Progenitor cell of endocrine pancreas (in vitro differentiated cells): ENCODE measurements at regions not wholly inside any gene's neighbourhood (a gene's known extent, or its start where the extent isn't known, plus 50 kb on each side); places are given as distances from the start of the nearest gene placed in this dataset.

Experiments used
- DNase-seq: peaks from one replicate; pipeline ENCODE4 v3.0.0; 2021; ENCODE audit warnings: low spot score; ENCODE audit not compliant: unreplicated experiment
- H3K27ac Mint-ChIP-seq: 2 replicates; pipeline ENCODE4 v1.8.0; 2021; ENCODE audit warnings: mild to moderate bottlenecking, moderate library complexity, mixed read lengths
- H3K27me3 Mint-ChIP-seq: 2 replicates; pipeline ENCODE4 v1.8.0; 2021; ENCODE audit warnings: mixed read lengths
- H3K36me3 Mint-ChIP-seq: 2 replicates; pipeline ENCODE4 v1.8.0; 2022; ENCODE audit warnings: mixed read lengths; ENCODE audit not compliant: insufficient read depth
- H3K4me1 Mint-ChIP-seq: 2 replicates; pipeline ENCODE4 v1.8.0; 2021; ENCODE audit warnings: low read depth, mixed read lengths
- H3K4me3 Mint-ChIP-seq: 2 replicates; pipeline ENCODE4 v1.8.0; 2021; ENCODE audit warnings: low read depth, mild to moderate bottlenecking, moderate library complexity, mixed read lengths
- H3K9me3 Mint-ChIP-seq: 2 replicates; pipeline ENCODE4 v1.8.0; 2021; ENCODE audit warnings: low read depth, mixed read lengths
- TF ChIP-seq, protein P1 (sequence below): fragments of 200-600 bp; sonication (generic); IDR thresholded peaks from one replicate; pipeline ENCODE4 v1.5.0; 2021; ENCODE audit warnings: antibody characterized with exemption, mild to moderate bottlenecking; ENCODE audit not compliant: unreplicated experiment

DNA sequence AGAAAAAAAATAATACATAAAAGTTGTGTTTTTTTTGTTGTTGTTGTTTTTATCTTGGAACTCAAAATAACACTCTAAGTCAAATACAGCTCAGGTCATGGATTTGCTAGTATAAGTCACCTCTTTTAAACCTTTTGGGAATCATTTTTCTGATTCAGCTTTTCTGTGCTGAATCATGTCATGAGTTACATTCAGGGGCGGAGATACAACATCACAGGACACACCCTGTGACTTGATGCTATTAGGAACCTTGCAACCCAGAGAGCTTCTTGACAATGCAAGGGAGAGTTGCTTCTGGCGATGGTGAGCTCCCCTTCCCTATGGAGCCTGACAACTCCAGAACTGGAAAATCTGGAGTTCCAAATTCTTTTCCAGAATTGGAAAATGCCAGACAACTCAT, 358.3 kb upstream of the C16orf82 start:
- no peak for DNase-seq
- Mint-ChIP-seq H3K9me3 (no peaks in the 10 kb centered on the region), H3K4me3 (no peak overlapping the region), H3K27me3 (peaks cover 5% of the 10 kb centered on the region), H3K36me3 (no peaks in the 10 kb centered on the region), H3K27ac (no peak overlapping the region), H3K4me1 (peaks cover under 1% of the 10 kb centered on the region)
- TF ChIP-seq, protein P1, sequence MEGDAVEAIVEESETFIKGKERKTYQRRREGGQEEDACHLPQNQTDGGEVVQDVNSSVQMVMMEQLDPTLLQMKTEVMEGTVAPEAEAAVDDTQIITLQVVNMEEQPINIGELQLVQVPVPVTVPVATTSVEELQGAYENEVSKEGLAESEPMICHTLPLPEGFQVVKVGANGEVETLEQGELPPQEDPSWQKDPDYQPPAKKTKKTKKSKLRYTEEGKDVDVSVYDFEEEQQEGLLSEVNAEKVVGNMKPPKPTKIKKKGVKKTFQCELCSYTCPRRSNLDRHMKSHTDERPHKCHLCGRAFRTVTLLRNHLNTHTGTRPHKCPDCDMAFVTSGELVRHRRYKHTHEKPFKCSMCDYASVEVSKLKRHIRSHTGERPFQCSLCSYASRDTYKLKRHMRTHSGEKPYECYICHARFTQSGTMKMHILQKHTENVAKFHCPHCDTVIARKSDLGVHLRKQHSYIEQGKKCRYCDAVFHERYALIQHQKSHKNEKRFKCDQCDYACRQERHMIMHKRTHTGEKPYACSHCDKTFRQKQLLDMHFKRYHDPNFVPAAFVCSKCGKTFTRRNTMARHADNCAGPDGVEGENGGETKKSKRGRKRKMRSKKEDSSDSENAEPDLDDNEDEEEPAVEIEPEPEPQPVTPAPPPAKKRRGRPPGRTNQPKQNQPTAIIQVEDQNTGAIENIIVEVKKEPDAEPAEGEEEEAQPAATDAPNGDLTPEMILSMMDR, result no peak

DNA sequence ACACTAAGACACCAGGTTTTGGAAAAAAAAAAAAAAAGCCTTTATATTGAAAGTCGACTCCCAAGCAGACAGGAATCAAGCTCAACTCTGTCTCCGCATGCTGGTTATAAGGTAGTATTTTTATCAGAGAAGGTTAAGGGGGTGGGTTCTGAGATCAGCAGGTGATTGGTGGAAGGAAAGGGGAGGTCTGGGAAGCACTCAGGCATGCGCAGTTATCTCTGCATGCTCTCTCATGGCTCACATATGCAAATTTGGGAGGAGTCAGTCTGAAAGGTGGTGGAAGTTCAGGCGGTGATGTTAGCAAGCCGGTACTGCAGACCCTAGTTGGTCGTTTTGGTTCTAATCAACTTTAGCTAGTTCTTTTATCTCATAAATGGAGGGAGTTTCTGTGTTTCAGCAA, 357.6 kb upstream of the C16orf82 start:
- Mint-ChIP-seq H3K9me3 (no peaks in the 10 kb centered on the region), H3K27ac (no peak overlapping the region), H3K27me3 (peaks cover 5% of the 10 kb centered on the region), H3K4me1 (peaks cover 3% of the 10 kb centered on the region), H3K36me3 (no peaks in the 10 kb centered on the region), H3K4me3 (no peak overlapping the region)
- TF ChIP-seq, protein P1, result no peak
- no peak for DNase-seq

DNA sequence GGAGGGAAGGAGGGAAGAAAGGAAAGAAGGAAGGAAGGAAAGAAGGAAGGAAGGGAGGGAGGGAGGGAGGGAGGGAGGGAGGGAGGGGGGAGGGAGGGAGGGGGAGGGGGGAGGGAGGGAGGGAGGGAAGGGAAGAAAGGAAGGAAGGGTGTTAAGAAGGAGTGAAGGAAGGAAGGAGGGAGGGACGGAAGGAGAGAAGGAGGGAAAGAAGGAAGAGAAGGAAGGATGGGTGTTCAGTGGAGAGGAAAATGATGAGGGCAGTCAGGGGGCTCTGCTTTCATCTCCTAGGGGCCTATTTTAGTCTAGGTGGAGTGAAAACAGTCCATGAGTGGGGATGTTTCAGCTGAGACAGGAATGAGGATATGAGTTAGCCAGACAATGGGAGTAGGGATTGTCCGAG, 357.0 kb upstream of the C16orf82 start:
- TF ChIP-seq, protein P1, result no peak
- H3K27ac Mint-ChIP-seq, result no peak overlapping the region
- no peak overlapping the region for H3K4me3 Mint-ChIP-seq
- H3K4me1 Mint-ChIP-seq, result peaks cover 9% of the 10 kb centered on the region
- no peaks in the 10 kb centered on the region for H3K36me3 Mint-ChIP-seq
- H3K27me3 Mint-ChIP-seq, result peaks cover 4% of the 10 kb centered on the region
- H3K9me3 Mint-ChIP-seq, result no peaks in the 10 kb centered on the region
- no peak for DNase-seq

DNA sequence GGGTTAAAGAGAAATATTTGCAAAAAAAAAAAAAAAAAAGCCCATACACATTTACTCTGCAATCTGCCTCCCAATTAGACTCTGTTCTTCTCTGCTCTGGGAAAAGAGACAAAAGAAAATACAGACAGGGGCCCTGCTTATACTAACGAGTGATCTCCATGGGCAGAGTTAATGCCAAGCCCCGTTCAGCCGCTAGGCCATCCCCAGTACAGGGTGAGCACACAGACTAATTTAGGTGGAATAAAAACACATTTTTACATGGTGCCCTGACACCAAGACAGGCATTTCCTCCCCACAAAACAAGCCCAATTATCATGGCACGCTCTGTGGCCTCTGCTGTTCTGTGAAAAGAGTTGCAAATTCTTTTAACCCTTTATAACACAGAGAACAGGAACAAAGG, 356.3 kb upstream of the C16orf82 start:
- TF ChIP-seq, protein P1, result no peak
- no peaks in the 10 kb centered on the region for H3K9me3 Mint-ChIP-seq
- H3K27ac Mint-ChIP-seq, result no peak overlapping the region
- H3K4me3 Mint-ChIP-seq, result no peak overlapping the region
- no peaks in the 10 kb centered on the region for H3K36me3 Mint-ChIP-seq
- peaks cover 2% of the 10 kb centered on the region for H3K27me3 Mint-ChIP-seq
- DNase-seq, result no peak
- peaks cover 11% of the 10 kb centered on the region for H3K4me1 Mint-ChIP-seq

DNA sequence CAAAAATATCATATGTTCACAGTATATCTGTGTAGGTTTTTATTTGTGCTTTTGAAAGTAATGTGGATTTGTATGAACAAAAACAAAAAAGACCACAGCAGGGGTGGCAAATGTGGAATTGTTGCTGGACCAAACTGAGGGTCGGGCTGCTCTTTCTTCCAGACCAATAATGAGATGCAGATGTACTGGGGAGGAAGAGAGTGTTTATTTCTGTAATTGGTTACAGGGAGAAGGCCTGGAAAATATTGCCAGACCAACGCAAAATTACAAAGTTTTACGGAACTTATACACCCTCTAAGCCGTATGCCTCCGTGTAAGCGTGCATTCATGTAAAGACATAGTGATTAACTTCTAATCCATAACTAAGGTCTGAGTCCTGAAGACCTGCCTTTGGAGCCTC, 353.9 kb upstream of the C16orf82 start:
- no peaks in the 10 kb centered on the region for H3K36me3 Mint-ChIP-seq
- H3K27me3 Mint-ChIP-seq, result peaks cover 6% of the 10 kb centered on the region
- TF ChIP-seq, protein P1, result no peak
- no peak for DNase-seq
- no peak overlapping the region for H3K4me3 Mint-ChIP-seq
- peaks cover 11% of the 10 kb centered on the region for H3K4me1 Mint-ChIP-seq
- H3K9me3 Mint-ChIP-seq, result no peaks in the 10 kb centered on the region
- H3K27ac Mint-ChIP-seq, result no peak overlapping the region

DNA sequence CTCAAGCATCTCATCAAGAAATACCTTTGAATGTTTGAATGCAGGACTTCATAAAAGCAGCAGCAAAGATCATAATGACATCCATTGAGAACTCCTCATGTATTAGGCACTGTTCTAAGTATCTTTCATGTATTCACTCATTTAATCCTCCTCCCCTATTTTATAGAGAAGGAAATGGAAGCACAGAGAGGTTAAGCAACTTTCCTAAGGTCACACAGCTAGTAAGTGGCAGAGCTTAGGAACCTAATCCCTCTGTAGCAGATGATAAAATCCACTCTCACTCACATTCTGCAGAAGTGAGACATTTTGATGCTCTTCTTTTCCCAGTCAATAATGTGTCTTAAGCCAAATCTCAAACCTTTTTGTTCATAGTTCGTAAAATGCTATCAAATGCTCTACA, 350.8 kb upstream of the C16orf82 start:
- Mint-ChIP-seq H3K27me3 (peaks cover 7% of the 10 kb centered on the region), H3K27ac (no peak overlapping the region), H3K4me3 (no peak overlapping the region), H3K36me3 (no peaks in the 10 kb centered on the region), H3K9me3 (no peaks in the 10 kb centered on the region), H3K4me1 (peaks cover 12% of the 10 kb centered on the region)
- TF ChIP-seq, protein P1, result no peak
- DNase-seq, result no peak
